ENCODE measurements at regions not wholly inside any gene's neighbourhood (a gene's known extent, or its start where the extent isn't known, plus 50 kb on each side); places are given as distances from the start of the nearest gene placed in this dataset.

DNA sequence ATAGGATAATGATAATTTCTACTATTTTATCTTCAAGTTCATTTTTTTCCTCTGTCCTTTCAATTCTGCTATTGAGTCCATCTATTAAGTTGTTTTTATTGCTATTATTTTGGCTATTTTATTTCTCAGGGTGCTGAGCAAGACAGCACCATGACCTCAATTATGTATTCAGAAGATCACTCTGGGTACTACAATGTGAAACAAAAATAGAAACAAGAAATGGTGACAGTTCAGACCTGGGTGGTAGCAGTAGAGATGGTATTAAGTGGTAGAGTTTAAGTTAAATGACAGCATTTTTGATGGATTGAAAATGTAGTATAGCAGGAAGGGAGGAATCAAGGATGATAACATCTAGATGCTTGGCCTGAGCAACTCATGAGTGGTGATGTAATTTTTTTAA lies 655.3 kb upstream of the PLXNA2 start:
- no peak for DNase-seq (ENCODE audit: low read depth in 2 of 2)

- no peak for DNase-seq (ENCODE audit: low read depth in 2 of 2)
Observed at GRCh38 chr1:208903251-208903905, 659.2 kb upstream of the PLXNA2 start.

GRCh38 chr1:208907790-208908189 lies 663.6 kb upstream of the PLXNA2 start:
- no peak for DNase-seq (ENCODE audit: low read depth in 2 of 2)

GRCh38 chr1:208909011-208909984 lies 665.1 kb upstream of the PLXNA2 start:
- DNase-seq (ENCODE audit: low read depth in 2 of 2), result no peak

DNA sequence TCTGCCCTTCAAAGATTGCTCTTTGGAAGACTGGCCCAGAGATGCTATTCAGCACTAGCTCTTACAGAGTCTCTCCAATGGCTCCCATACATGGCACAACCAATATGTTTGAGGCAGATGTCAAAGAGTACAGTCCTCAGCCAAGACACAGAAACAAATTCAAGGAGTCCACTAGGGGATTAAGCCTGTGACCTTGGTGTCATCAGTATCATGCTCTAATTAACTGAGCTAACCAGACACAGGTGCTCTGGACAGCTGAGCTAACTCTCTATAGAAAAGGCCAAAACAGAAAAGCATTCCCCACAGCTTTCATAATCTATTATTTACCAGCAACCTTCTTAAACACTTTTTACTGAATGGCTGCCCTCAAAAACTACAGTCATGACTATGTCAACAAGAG lies 666.0 kb upstream of the PLXNA2 start:
- DNase-seq (ENCODE audit: low read depth in 2 of 2), result no peak

- DNase-seq (ENCODE audit: low read depth in 2 of 2), result no peak
Observed at GRCh38 chr1:208917281-208917680, 666.2 kb upstream of the CAMK1G start.

DNA sequence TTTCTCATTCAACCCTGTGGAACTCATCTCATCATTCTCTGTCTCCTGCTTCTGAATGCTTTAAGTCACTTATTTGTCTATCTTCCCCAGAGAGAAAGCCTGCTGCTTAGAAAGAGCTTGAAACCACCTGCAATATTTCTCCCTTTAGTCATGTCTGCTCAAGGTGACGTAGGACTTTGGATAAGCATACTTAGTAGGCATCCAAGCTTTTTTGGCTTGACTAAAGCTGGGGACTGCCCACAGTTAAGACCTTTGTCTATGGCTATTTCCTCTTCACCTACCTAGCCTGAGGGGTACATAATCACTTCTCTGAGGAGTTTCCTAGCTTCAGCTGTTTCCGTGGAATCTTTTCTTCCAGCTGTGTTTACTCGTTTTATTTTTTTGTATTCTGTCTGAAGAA lies 665.8 kb upstream of the CAMK1G start:
- no peak for DNase-seq (ENCODE audit: low read depth in 2 of 2)

DNA sequence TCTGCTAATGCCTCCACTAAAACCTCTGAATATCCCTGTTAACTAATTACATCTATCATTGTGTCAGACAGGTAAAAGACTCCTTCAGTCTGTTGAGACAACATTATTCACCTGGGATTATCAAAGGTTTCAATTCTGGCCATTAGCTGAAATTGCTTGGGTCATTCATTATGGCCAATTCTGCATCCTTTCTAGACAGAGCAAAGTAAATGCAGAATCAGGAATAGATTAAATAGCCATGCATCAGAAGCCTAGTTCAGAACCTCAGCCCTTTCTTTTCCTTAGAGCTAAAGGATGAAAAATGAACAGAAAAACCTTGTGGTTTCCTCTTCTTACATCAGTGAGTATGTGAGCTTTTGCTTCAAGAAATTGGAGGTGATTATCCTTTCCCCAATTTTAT lies 665.4 kb upstream of the CAMK1G start:
- DNase-seq (ENCODE audit: low read depth in 2 of 2), result no peak

DNA sequence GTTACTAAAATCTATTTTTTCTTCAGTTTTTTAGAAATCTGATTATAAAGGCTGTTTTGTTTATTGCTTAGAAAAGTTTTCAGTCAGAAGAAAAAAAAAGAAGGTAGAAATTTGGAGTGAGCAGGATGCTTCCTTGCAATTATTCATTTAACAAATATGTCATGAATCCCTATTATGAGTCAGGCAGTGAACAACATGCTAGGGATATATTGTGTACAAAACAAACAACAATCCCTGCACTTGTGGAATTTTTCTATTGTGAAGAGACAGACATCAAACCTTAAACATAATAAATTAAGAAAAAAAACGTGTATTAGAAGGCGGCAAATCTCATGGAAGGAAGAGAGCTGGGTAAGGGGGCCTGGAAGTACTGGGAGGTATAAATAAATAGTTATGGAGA lies 664.1 kb upstream of the CAMK1G start:
- DNase-seq (ENCODE audit: low read depth in 2 of 2), result no peak

- no peak for DNase-seq (ENCODE audit: low read depth in 2 of 2)
Observed at GRCh38 chr1:208921259-208921658, 662.3 kb upstream of the CAMK1G start.

DNA sequence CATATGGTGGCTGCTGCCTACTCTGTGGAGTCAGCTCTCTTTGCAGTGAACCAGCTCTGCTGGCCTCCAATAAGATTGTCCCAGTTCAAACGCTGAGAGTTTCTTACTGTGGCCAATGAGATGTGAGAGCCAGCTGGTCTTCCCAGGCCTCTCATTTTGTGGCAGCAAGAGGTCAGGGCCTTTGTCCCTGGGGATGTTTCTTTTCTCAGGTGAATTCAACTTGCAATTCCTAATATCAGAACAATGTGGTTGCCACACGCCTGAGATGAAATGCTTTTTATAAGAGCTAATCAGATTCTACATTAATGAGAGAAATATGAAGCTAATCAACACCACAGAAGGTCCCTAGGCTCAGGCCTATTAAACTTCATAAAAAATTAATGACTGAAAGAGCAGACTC lies 660.1 kb upstream of the CAMK1G start:
- no peak for DNase-seq (ENCODE audit: low read depth in 2 of 2)

GRCh38 chr1:208923946-208924720 lies 659.4 kb upstream of the CAMK1G start:
- no peak for DNase-seq (ENCODE audit: low read depth in 2 of 2)

DNA sequence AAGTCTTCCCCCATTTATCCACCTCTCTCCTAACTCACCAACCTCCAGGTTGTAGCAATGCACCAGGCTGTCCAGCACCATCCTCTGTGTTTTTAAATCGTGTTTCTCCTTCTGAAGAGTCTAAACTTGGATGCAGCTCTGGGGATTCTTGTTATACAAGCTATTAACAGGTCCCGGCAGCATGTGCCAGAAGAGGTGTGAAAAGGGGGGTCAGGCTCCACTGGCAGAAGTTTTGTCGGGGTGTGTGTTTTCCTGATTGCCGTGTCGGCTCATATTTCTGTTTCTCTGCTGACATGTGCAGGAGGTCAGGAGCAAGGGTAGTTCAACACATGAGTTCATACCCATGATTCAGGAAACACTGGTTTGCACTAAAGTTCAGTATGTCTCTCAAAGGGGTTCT lies 658.6 kb upstream of the CAMK1G start:
- no peak for DNase-seq (ENCODE audit: low read depth in 2 of 2)

DNA sequence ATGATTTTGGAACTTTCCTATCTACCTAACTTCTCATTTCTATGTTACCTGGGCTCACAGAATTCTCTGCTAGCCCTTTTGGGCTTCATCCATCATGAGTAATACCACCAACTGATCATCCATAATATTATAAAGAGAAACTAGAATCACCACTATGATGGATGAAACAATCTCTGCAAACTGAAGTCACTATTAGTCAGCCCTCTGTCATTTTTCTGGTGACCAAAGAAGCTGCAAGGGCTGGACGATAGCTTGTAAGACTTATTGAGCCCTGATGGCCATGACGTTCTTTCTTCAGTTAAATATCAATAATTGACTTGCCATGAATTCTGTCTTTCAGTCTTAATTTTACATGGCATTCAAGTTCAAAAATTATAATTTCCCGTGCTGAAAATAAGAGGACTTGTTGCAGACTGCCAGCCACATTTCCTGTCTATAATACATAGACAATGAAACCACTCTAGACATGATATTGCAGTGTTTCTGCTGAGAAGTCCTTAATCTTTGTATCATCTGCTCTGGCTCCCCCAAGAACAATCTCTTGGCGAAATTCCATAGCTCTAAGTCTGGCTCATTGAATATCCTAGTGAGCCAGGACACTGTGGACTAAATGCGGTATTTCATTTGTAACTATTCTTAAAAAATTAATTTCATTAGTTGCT lies 655.0 kb upstream of the CAMK1G start:
- no peak for DNase-seq (ENCODE audit: low read depth in 2 of 2)

DNA sequence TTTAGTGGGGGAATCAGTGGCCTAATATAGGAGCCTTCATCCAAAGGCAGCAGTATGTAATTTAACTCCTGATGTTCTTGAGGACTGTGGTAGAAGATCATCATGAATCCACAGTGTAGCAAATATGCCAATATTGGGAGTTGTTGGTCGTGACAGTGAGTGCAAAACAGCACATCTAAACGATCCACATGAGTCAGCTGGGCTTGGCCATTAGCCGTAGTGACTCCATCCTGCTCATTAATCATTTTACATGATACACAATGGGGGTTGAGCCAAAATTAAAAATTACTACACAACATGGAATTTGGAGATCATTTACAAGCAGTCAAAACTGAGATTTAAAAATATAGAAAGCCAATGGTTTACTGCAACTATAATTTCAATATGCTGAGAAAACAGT lies 653.9 kb upstream of the CAMK1G start:
- no peak for DNase-seq (ENCODE audit: low read depth in 2 of 2)

DNA sequence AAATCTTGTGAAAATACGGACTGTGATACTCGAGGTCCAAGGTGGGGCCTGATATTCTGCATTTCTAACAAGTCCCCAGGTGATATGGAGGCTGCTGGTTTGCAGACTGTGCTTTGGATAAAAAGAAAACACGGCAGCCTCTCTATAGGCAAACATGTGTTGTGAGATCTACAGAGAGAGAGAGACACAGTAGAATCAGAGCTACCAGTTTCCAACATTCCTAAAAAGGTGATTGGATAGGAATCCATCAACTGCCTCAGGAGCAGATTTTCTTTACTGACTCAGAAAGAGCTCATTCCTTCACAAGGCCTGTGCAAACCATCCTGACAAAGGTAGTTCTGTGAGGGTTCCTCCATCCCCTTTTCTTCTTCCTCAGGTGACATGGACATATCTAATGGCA lies 651.6 kb upstream of the CAMK1G start:
- no peak for DNase-seq (ENCODE audit: low read depth in 2 of 2)

GRCh38 chr1:208933984-208934525 lies 649.5 kb upstream of the CAMK1G start:
- no peak for DNase-seq (ENCODE audit: low read depth in 2 of 2)

DNA sequence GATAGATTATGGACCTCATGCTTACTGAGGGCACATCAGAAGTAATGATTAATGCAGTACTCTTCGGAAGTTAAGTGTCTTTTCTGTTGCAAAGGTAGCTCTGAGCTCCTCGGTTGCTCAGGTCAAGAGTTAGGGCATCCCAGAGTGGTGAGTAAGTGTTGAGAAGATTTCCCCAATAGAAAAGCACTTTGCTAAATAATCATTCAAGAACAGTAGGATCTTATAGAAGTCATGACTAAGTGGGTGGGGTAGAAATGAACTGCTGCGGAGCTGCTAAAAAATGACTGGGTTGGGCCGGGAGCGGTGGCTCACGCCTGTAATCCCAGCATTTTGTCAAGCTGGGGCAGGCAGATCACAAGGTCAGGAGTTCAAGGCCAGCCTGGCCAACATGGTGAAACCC lies 648.6 kb upstream of the CAMK1G start:
- no peak for DNase-seq (ENCODE audit: low read depth in 2 of 2)

DNA sequence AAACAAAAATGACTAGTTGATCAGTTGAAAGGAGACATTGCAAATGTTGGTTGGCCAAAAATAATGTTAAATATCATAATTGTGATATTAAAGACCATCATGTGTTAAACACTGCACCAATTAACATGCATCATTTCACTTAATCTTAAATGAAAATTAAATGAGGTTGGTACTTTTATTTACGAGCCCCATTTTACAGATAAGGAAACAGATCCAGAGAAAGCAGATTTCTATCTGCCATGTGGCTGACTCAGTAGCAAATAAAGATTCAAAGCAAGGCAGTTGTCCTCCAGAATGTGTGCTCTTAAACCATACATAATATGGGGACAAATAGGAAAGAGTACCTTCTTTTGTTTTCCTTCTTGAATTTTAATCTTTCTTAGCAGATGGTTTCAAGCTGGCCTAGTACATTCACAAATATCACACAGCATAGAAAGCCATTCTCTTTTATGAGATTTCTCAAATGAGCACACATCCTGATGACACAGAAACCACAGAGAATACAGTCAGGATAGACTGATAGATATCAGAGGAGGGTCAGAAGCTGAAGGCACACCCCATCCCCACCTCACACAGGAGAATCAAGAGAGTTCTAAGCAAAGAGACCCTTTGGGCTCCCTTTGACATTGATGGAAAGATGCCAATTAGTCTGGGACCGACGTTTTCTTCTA lies 647.9 kb upstream of the CAMK1G start:
- DNase-seq (ENCODE audit: low read depth in 2 of 2), result no peak

GRCh38 chr1:208939537-208940085 lies 643.9 kb upstream of the CAMK1G start:
- no peak for DNase-seq (ENCODE audit: low read depth in 2 of 2)
